ENCODE measurements at regions not wholly inside any gene's neighbourhood (a gene's known extent, or its start where the extent isn't known, plus 50 kb on each side); places are given as distances from the start of the nearest gene placed in this dataset.

DNA sequence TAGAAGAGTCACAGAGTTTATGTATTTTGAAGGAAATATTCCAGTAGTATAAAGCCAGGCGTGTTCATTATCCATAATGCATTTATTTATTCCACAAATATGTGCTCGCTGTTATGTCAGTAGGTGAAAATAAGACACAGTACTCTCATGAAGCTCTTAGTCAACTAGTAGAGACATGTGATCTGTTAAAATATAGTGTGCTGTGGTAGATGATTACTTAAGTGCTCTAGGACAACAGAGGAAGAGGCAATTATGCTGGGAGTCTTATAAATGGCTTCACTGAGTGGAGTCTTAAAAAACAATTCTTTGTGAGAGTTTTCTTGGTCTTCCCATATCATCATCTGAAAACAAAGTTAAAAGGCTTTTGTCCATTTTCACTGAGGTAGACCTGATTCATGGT, 457.3 kb downstream of the XIRP2 start:
- TF ChIP-seq TAF7 (optimal IDR thresholded peaks at IDR 0.05; ENCODE audit: borderline replicate concordance, low read depth, low read length) = no peak
- TF ChIP-seq ZNF274 (IDR thresholded peaks at IDR 0.05; ENCODE audit: borderline replicate concordance, extremely low read depth, low read length) = no peak
- TF ChIP-seq, protein P1, sequence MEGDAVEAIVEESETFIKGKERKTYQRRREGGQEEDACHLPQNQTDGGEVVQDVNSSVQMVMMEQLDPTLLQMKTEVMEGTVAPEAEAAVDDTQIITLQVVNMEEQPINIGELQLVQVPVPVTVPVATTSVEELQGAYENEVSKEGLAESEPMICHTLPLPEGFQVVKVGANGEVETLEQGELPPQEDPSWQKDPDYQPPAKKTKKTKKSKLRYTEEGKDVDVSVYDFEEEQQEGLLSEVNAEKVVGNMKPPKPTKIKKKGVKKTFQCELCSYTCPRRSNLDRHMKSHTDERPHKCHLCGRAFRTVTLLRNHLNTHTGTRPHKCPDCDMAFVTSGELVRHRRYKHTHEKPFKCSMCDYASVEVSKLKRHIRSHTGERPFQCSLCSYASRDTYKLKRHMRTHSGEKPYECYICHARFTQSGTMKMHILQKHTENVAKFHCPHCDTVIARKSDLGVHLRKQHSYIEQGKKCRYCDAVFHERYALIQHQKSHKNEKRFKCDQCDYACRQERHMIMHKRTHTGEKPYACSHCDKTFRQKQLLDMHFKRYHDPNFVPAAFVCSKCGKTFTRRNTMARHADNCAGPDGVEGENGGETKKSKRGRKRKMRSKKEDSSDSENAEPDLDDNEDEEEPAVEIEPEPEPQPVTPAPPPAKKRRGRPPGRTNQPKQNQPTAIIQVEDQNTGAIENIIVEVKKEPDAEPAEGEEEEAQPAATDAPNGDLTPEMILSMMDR (IDR thresholded peaks at IDR 0.05; ENCODE audit: control extremely low read depth in 1 of 3, insufficient read depth in 1 of 3, low read depth in 1 of 3, low read length in 3 of 3) = no peak
- TF ChIP-seq, protein P2, sequence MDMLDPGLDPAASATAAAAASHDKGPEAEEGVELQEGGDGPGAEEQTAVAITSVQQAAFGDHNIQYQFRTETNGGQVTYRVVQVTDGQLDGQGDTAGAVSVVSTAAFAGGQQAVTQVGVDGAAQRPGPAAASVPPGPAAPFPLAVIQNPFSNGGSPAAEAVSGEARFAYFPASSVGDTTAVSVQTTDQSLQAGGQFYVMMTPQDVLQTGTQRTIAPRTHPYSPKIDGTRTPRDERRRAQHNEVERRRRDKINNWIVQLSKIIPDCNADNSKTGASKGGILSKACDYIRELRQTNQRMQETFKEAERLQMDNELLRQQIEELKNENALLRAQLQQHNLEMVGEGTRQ (IDR thresholded peaks at IDR 0.05; ENCODE audit: low read length) = no peak
- no peak for TF ChIP-seq SIN3A (conservative IDR thresholded peaks at IDR 0.05 in 1 of 2, IDR thresholded peaks at IDR 0.05 in 1 of 2; ENCODE audit: low read depth in 1 of 2, low read length in 2 of 2)
- no peak for TF ChIP-seq POLR2A (IDR thresholded peaks at IDR 0.05; ENCODE audit: control extremely low read depth in 1 of 2, low read depth in 2 of 2, low read length in 2 of 2)
